ENCODE measurements at regions not wholly inside any gene's neighbourhood (a gene's known extent, or its start where the extent isn't known, plus 50 kb on each side); places are given as distances from the start of the nearest gene placed in this dataset.

DNA sequence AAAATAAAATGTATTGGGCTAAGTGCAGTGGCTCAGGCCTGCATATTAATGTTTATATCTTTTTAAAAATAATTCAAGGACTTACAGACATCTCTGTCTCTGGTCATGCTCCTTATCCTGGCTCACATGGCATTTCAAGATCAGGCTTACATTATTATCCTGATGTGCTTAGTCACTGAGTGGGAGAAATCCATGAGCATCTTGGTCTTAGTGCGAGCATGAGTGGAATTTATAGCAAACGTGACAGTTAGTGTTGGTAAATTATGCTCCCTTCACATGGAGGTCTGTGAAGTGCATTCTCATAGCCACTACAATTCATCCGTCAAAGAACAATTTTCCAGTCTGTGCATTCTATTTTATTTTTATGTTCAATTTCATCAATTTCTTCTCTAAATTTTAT, 237.8 kb upstream of the EDIL3 start:
- H3K4me1 ChIP-seq = no peaks in the 10 kb centered on the region
- 87 to 89% methylated on average over 3 of the region's 3 CpGs for WGBS, 2 donors
- no peaks in the 10 kb centered on the region for H3K36me3 ChIP-seq
- TF ChIP-seq, protein P1, sequence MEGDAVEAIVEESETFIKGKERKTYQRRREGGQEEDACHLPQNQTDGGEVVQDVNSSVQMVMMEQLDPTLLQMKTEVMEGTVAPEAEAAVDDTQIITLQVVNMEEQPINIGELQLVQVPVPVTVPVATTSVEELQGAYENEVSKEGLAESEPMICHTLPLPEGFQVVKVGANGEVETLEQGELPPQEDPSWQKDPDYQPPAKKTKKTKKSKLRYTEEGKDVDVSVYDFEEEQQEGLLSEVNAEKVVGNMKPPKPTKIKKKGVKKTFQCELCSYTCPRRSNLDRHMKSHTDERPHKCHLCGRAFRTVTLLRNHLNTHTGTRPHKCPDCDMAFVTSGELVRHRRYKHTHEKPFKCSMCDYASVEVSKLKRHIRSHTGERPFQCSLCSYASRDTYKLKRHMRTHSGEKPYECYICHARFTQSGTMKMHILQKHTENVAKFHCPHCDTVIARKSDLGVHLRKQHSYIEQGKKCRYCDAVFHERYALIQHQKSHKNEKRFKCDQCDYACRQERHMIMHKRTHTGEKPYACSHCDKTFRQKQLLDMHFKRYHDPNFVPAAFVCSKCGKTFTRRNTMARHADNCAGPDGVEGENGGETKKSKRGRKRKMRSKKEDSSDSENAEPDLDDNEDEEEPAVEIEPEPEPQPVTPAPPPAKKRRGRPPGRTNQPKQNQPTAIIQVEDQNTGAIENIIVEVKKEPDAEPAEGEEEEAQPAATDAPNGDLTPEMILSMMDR (IDR thresholded peaks at IDR 0.05) = no peak
- TF ChIP-seq POLR2A (IDR thresholded peaks at IDR 0.05) = no peak
- intact Hi-C loops (cut with DNase I) = no loop called here
- H3K27ac ChIP-seq = no peak overlapping the region
- H3K4me3 ChIP-seq (replicated peaks in 1 of 3) = no peak overlapping the region
- H3K27me3 ChIP-seq = no peaks in the 10 kb centered on the region
- H3K9me3 ChIP-seq = no peaks in the 10 kb centered on the region
- DNase-seq = no peak

DNA sequence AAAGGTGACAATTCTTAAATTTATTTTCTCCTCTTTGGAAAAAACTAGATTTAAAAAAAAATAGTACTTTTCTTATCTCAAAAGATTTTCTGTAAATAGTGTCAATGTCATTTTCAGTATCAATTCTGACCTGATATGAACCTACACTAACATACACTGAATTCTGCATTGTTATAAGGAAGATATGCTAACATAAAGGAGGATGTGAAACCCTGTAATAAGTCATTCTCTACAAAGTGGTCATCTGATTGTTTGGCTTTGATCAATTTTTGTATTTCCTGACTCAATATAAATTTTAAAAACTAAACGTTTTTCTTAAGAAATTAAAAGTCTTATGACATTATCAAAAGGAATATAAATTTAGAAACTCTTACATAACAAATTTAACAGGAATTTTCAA, 233.6 kb upstream of the EDIL3 start:
- H3K4me1 ChIP-seq = no peaks in the 10 kb centered on the region
- TF ChIP-seq, protein P1 (IDR thresholded peaks at IDR 0.05) = no peak
- no peak for TF ChIP-seq POLR2A (IDR thresholded peaks at IDR 0.05)
- WGBS, 2 donors = 40 to 52% methylated on average over 1 of the region's 1 CpG
- no peaks in the 10 kb centered on the region for H3K9me3 ChIP-seq
- intact Hi-C loops (cut with DNase I) = no loop called here
- no peaks in the 10 kb centered on the region for H3K27me3 ChIP-seq
- no peak for DNase-seq
- H3K4me3 ChIP-seq (replicated peaks in 1 of 3) = no peak overlapping the region
- H3K27ac ChIP-seq = no peak overlapping the region
- H3K36me3 ChIP-seq = no peaks in the 10 kb centered on the region

DNA sequence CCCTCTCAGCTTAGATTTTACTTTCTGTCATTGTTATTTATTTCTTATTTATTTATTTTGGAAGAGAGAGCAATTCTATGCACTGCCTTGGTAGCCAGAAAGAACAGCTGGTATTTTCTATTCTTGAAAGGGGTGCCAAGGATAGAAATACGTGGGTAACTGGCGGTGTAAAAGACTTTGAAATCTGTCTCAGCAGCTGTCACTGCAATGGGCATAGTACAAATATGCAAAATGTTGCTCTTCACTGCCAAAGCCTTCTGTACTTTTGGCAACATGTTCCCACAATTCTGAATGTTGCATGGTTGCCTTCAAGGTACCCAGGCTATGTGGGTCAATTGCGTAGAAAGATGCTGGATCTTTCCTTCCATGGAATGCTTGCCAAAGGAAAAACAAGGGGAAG, 230.2 kb upstream of the EDIL3 start:
- Histone ChIP-seq H3K4me1 (no peaks in the 10 kb centered on the region), H3K4me3 (replicated peaks in 1 of 3) (no peak overlapping the region), H3K27me3 (no peaks in the 10 kb centered on the region), H3K36me3 (no peaks in the 10 kb centered on the region), H3K9me3 (no peaks in the 10 kb centered on the region), H3K27ac (no peak overlapping the region)
- DNase-seq = no peak
- 88 to 90% methylated on average over 3 of the region's 3 CpGs for WGBS, 2 donors
- intact Hi-C loops (cut with DNase I) = no loop called here
- TF ChIP-seq, protein P1 (IDR thresholded peaks at IDR 0.05) = no peak
- TF ChIP-seq POLR2A (IDR thresholded peaks at IDR 0.05) = no peak

DNA sequence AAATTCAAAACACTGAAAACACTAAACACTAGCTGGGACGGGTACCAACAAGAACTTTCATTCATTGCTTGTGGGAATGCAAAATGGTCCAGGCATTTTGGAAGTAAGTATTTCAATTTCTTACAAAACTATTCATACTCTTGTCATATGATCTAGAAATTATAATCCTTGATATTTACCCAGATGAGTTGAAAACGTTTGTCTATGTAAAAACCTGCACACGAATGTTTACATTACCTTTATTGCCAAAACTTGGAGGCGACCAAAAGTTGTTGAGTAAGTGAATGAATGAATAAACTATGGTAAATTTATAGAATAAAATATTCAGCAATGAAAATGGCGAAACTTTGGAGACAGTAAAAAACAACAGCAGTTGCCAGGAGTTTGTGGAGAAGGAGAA, 222.1 kb upstream of the EDIL3 start:
- Histone ChIP-seq H3K27ac (no peak overlapping the region), H3K4me3 (replicated peaks in 1 of 3) (no peak overlapping the region), H3K9me3 (no peaks in the 10 kb centered on the region), H3K36me3 (no peaks in the 10 kb centered on the region), H3K4me1 (no peaks in the 10 kb centered on the region), H3K27me3 (no peaks in the 10 kb centered on the region)
- no peak for DNase-seq
- intact Hi-C loops (cut with DNase I) = no loop called here
- 83 to 89% methylated on average over 5 of the region's 5 CpGs for WGBS, 2 donors
- TF ChIP-seq, protein P1 (IDR thresholded peaks at IDR 0.05) = no peak
- no peak for TF ChIP-seq POLR2A (IDR thresholded peaks at IDR 0.05)

DNA sequence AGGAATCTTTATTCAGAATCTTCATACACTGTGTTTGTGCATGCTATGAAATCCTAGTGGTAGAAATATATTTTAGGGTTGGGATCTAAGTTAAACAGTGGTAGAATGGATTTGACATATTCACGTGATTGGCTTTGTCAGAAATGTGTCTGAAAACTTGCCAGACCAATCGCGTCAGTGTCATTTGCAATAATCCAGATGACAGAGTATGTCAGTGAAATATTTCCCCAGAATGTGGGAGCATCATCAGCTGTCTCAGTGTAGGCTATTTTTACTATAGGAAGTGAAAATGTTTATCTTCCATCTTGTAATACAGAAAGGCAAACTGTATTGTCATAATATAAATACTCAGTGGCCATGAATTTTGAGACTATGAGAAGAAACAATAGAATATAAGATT, 220.6 kb upstream of the EDIL3 start:
- Histone ChIP-seq H3K27ac (no peak overlapping the region), H3K36me3 (no peaks in the 10 kb centered on the region), H3K4me3 (replicated peaks in 1 of 3) (no peak overlapping the region), H3K9me3 (no peaks in the 10 kb centered on the region), H3K27me3 (no peaks in the 10 kb centered on the region), H3K4me1 (no peaks in the 10 kb centered on the region)
- 92 to 95% methylated on average over 3 of the region's 3 CpGs for WGBS, 2 donors
- no peak for TF ChIP-seq POLR2A (IDR thresholded peaks at IDR 0.05)
- TF ChIP-seq, protein P1 (IDR thresholded peaks at IDR 0.05) = no peak
- no peak for DNase-seq
- intact Hi-C loops (cut with DNase I) = no loop called here
